Hindlimb muscle (tissue), 1 donor: ENCODE measurements at regions not wholly inside any gene's neighbourhood (a gene's known extent, or its start where the extent isn't known, plus 50 kb on each side); places are given as distances from the start of the nearest gene placed in this dataset.

ENCODE experiments used
- DNase-seq: peaks from one replicate; pipeline ENCODE4 v3.0.0-alpha.2; 2013

DNA sequence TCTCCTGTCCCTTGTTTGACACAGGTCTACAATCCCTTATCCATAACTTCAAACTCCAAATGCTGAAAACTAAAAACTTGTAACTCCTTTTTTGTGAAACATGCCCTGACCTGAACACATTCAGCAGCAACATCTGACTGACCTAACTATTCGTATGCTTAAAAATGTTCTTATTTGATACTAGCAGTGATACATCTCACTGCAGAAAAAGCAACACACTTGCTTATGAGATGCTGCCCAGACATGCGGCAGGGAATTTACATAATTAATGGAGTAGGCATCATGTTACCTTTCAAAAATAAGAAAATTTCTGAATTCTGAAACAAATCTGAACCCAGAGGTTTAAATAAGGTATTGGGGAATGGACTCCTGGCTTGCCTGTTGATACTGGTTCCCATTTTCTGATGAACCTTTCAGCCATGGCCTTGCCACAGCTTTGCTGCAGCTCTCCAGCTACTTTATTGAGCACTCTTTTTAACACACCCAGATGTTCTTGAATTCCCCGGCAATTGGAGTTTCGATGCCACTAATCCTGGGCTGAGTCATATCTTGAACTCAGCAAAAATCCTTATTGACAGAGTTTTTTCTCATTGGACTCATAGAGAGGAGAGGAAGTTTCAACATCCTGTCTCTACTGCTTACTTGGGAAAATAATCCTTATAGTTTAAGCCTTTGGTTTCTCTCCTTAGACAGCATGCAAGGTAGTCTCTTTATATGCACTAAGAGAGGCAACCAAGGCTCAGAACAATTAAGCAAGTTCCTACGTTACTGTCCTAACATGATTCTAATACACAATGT, 296.6 kb upstream of the LMCD1 start:
- DNase-seq: no peak

DNA sequence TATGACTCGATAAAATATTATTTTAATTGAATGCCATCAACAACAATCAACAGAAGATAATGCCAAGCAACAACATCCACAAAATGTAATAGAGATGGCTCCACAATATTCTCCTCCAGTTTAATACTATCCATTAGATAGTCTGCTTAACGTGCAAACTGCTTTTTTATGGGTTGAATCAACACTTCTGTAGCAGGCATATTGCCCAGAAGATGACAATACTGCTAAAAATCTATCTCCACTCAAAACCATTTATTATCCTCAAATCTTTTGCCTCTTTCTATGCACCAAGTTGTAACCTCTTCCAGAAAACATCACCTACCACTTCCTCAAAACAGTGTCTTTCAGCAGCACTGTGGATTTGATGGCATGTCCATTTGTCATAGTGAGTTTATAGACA, 295.7 kb upstream of the LMCD1 start:
- no peak for DNase-seq

DNA sequence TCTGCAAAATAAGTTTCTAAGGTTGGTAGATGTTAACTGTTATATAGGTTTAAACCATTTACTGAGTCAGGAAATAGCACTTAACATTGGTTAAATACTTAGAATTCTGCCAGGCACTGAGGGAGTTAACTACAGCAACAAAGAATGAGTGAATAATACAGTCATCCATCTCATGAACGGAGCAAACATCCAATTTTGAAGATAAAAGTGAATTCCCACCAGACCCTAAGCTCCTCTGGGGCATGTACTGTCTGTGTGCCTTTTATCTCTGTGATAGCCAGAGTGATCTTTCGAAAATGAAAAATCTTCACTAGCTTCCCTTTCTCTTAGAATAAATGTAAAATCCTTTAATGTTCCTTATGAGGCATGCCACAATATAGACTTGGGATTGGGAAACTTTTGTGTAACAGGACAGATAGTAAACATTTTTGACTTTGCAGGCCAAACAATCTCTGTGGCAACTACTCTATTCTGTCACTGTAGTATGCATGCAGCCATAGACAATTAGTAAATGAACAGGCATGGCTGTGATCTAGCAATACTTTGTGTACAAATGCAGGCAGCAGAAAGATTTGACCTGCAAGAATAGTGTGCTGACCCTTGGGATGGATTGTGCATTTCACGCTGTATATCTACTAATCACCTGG, 294.5 kb upstream of the LMCD1 start:
- no peak for DNase-seq

DNA sequence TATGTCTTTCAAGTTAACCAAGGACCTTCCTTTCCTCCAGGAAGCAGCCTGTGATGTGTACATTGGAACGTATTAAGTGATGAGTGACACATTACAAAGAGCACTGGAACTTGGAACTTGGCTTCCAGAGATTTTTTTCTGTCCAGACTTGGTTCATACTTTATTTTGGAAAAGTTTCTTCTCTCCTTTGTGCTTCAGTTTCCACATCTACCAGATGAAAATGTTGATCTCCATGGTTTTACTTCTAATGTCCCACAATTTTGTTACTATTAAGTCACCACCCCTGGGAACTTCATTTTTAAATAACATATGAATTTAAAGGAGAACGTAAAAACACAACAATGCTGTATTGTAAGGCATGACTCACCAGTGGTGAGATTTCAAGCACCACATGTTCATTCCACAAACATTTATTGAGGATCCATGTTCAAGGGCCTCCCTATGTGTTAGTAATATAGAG, 290.7 kb upstream of the LMCD1 start:
- DNase-seq: no peak

DNA sequence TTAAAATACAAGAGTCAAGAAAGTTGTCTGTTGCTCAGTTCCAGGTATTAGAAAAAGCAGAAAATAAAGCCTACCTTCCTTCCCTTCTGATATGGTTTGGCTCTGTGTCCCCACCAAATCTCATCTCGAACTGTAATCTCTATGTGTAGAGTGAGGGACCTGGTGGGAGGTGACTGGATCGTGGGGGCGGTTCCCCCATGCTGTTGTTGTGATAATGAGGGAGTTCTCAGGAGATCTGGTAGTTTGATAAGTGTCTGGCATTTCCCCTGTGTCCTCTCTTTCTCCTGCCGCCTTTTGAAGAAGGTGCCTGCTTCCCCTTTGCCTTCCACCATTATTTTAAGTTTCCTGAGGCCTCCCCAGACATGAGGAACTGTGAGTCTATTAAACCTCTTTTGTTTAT, 288.8 kb upstream of the LMCD1 start:
- DNase-seq: no peak

DNA sequence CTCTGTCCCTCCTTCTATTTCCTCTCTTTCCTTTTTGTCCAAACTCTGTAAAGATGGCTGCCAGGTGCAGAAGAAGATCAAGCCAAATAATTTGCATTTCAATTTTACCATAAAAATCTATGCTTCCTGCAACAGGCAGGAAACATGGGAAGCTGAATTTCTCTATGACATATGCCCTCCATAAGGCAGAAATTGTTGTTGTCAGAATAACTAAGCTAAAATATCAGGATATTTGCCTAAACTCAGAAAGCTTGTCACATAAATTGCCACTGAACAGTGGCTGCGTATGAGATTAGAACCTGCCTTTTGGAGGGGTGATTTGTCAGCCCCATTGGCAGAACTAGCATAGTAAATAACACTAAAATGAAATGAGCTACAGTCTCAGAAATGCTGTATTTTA, 288.3 kb upstream of the LMCD1 start:
- DNase-seq: no peak

DNA sequence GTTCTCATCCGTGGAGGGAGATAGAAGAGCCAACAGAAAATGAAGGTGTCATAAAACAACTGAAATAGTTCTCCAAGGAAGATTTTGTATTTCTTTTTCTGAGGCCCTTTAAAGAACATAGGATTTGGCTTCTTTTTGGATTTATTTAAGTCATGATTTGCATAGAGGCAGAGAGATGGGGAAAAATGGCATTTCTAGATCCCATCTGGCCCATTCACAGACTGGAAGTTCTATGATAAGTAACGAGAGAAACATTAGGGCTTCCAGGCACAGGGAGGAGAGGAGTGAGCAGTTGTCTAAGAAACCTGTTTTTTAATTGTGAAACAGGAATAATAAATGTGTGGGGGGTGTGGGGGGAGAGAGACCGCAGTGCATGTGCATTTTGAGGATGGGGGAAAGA, 285.8 kb upstream of the LMCD1 start:
- DNase-seq: no peak

DNA sequence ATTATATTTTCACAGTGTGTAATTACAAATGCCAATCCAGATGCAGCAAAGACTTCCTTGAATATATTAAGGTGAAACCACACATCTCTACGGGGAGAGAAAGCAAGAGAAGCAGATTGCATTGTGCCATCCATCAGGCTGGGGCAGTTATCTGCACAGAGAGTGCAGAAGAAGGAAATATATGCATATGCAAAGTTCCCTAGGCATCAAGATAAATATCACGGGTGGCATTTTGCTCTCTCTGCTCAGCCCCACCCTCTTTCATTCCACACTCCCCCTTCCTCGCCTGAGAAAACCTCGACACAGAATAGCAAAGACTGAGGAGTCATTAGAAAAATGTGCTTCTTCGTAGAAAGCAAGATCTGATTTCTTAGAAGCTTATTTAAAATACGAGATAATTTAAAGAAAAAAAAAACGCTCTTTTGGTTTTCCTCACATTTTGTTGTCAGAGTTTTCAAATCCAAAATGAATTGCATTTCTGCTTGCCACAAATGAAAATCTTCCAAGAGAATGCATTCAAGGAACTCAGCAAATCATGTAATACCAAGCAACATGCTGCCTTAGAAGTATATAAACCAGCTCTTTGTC, 283.2 kb upstream of the LMCD1 start:
- DNase-seq: no peak

DNA sequence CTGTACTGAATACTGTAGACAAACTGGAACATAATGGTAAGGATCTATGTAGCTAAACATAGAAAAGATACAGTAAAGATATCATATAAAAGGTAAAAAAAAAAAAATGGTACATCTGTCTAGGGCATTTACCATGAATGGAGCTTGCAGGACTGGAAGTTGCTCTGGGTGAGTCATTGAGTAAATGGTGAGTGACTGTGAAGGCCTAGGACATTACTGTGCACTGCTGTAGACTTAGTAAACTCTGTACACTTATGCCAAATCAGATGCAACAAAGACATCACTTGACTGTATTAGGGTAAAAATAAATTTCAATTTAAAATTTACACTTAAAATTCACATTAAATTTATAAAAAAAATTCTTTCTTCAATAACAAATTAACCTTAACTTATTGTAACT, 281.3 kb upstream of the LMCD1 start:
- DNase-seq: no peak

DNA sequence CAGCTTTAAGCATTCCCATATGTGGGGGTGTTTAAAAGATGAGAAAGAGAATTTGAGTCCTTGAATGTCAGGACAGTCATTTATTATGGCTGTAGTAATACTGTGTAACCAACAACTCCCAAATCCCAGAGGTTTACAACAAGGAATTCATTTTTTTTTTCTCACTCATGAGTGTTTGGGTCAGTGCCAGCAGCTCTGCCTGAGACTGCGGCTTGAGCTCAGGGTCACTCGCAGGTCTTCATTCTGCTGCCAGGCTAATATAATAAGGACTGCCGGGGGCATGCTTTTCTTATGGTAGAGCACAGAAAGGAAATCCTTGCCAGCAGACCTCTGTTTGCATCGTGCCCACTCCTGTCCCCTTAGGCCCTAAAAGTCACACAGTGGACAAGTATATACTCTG, 277.9 kb upstream of the LMCD1 start:
- DNase-seq: peak; percentile 19

DNA sequence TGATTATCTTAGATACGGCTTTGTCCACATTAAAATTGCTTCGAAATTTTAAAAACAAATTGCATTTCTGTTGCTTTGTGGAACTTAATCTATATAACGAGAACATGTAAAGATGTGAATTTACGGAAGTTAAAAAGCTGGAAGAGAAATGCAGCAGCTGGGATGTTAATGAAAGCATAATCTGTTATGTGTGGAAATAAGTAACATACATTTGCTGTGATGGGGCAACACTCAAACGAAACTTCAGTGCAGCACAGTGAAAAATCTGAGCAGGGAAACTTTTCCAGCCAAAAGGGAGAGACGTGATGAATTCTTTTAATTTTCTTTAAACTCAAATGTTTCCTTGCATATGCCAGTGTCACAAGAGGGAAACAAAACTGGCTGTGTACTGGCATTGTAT, 276.7 kb upstream of the LMCD1 start:
- DNase-seq: no peak

DNA sequence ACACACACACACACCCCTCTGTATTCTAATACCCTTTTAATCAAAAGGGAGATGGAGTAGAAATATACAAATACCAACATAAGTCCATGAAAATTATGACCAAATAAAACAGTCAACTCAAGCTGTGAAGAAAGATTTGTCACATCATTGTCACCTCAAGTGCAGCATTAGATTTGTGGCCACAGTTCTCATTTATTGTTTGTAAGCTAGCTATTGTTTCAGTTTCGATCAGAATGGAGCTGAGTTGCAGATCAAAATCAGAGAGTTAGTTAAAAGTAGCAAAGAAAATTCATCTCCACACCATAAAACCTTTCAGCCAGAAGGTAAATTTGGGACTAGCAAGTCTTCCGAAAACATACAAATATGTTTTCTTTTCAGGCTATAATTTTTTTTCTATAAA, 267.7 kb upstream of the LMCD1 start:
- no peak for DNase-seq

DNA sequence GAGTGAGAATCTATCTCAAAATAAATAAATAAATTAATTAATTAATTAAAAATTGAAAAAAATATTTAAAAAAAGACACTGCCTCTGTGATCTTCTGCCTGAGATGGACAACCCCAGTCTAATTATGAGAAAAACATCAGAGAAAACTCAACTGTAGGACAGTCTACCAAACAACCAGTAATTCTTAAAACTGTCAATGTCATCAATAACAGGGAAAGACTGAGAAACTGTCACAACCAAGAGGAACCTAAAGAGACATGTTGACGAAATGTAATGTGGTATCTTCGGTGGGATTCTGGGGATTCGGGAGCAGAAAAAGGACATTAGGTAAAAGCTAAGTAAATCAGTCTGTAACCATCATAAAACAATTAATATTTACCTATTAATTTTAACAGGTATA, 265.4 kb upstream of the LMCD1 start:
- no peak for DNase-seq

DNA sequence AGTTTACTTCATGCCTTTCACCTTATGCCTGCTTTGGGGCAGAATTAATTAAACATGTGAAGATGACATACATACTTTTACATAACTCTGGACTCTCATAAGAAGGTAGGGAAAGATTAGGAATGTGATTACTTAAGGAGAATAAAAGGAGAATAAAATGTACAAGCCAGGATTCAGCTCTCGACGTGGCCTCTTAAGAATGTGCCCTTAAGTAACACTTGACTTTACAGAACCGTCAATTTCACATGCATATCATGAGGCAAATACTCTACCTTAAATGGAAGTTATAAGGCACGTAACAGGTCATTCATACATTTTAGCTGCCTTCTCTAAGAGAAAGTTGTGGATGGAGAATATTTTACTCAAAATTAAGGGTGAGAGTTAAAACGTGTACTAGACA, 263.7 kb upstream of the LMCD1 start:
- no peak for DNase-seq

DNA sequence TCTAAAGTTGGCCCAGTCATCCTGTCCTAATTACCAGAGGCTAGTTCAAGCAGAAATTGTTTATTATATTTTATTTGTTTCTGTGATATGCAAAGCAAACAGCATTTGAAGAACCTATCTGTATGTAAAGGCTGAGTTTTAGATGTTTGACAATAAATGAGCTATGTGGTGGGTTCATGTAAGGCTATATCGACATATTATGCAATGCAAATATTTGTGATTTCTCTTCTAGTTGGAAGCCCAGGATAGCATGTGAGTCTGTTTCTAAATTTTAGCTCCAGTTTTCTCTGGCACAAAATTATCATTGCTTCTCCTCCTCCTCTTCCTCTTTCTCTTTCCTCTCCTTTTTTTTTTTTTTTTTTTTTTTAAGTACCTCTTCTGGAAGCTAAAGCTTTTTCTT, 263.2 kb upstream of the LMCD1 start:
- DNase-seq: no peak

DNA sequence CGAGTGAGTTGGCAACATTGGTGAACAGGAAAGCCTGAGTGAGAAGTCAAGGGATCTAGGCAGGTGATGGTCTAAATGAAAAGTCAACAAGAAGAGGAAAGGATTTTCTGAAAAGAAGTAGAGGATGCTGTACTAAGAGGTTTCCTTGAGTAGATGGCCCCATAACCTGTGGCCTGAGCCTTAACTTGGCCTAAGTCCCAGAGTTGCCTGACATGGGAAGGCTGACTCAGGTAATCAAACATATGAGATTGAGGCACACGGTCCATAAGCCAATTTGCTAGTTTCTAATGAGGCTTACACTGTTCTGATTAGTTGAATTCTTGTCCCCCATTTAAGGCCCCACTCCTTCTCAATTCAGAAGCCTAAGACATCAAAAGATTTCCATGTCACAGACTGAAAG, 262.5 kb upstream of the LMCD1 start:
- DNase-seq: no peak

DNA sequence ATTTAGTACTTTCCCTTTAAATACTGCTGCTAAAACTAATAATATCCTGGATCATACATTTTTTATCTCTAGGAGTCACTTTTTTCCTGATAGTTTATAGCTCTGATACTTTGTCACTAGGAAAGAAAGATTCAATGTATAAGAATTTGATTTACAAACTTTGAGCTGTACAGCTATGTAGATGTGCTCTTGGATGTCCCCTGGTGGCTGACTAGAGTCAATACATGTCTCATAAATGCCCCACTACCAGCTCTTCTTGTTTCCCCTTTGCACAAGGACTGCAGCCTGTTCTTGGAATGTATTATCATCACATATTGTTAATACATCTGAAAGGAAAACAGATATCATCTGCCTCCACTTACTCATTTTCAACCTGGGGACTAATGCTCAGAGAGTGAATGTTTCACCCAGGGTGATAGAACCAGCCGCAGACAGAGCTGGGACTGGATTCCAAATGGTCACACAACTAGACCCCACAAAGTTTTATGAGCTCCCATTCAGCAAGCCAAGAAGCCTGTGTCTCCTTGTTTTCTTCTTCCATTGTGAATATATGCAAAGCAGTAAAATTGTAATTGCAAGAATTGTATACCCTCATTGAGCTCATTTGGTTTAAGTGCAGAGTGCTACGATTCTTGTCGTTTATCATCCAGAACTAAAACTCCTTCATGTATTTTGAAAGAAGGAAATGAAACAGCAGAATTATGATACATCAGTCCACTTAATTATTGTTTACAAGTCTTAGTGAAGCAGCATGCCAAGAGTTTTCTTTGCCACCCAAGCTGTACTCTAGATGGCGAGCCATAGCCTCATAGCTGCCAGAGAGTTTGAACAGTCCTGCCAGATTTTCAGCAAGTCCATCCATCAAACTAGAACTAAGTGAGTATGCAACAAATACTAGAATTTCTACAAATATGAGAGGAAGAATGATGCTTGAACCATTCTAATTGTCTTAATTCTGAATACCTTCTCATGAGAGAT, 261.6 kb upstream of the LMCD1 start:
- DNase-seq: no peak

DNA sequence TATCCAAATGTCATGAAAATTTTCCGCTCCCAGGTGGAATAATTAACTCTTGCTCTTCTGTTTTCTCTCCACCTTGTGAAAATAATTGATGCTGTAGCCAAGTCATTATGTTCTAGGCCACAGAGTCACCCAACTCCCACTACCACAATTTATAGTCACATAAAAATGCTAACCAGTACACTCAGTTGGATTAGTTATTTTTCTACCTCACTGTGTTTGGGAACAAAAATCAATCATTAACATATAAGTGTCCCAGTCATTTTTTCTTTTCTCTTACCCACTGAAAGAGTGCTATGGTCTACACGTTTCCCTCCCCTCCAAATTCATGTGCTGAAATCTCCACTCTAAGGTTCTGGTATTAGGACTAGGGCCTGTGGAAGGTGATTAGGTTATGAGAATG, 255.6 kb upstream of the LMCD1 start:
- no peak for DNase-seq

DNA sequence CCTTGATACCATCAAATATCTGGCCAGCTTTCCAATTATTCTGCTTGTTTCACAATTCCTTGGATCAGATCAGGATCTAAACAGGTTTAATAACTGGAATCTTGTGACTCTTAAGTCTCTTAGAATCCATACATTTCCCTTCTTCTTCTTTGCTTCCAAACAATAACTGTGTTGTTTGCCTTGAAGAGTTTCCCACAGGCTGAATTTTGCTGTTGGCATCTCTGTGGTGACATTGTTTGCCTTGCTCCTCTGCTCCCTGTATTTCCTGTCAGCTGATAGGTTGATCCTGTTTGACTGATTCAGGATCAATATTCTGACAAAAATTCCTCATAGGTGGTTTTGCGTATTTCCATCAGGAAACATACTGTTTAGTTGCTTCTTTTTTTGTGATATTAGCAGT, 248.4 kb upstream of the LMCD1 start:
- no peak for DNase-seq

DNA sequence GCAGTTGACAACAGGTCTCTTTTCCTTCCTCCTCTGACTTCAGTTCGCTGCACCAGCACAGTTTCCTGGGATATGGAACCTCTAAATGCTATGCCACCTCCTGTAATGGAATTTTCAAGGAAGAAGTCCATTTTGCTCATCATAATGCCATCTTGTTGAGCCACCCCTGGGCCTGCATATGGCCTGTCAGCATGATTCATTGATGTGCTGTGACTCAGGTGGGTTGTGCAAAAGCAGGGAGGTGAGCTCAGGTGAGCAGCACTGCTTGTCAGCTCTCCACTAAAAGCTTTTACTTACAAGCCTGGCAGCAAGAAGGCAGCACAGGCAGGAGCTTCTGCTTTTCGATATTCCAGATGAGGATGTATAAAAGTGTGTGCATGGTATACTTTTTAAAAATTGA, 247.1 kb upstream of the LMCD1 start:
- DNase-seq: no peak

DNA sequence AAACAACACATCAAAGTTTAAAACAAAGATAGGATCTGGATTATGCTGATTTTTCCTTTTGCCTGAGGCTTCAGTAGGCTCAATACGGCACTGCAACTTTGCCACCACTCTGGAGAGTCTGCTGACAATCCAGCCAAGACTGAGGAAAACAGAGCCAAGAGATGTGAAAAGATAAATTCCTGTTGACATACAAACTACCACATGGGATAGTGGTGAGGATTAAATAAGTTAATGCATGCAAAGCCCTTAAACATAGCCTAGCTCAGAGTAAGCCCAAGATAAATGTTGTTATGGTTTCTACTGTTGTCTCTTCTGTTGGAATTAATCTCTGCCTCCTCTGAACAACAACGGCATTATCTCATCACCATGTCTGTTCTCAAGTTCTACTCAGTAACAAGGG, 245.9 kb upstream of the LMCD1 start:
- no peak for DNase-seq

DNA sequence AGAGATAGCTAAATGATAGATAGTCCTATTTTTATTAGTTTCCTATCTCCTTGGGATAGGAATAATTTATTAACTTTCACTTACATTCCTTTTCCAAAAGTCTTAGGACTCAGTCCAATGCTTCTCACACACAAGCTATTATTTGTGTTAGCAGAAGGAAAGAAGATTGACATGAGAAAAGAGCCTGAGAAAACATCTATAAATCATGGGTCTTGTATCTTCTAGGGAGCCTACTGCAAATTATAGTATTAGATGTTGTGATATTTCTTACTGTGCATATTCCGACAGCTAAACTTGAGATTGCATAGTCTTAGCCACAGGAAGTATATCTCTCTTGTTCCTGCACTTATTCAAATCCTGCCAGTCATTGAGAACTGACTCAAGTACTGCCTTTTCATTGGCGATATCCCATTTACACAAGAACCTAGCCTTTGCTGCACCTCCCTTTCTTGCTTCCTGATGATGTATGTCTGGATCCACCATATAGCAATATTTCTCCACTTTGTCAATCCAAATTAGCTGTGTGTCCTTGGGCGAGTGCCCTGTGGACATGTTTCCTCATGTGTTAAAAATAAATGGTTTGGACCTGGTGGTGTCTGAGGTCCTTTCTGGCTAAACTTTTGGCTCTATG, 245.1 kb upstream of the LMCD1 start:
- no peak for DNase-seq
